B cell (primary cell): ENCODE measurements at regions not wholly inside any gene's neighbourhood (a gene's known extent, or its start where the extent isn't known, plus 50 kb on each side); places are given as distances from the start of the nearest gene placed in this dataset.

ENCODE experiments used
- ATAC-seq: fragments of 200-7000 bp; cut with Tn5 transposase; one replicate; pipeline ENCODE4 v1.10.0; 2021; ENCODE audit warnings: low read depth, mild to moderate bottlenecking, moderate number of reproducible peaks, moderate library complexity
- CTCF ChIA-PET: fragments of 350-600 bp; sonication (Branson Sonifier 250); formaldehyde crosslinking; loops from one replicate; lab custom pipeline; 2021; ENCODE audit warnings: antibody characterized with exemption, inconsistent platforms; lab: Charles Lee
- POLR2A ChIA-PET: fragments of 350-600 bp; sonication (Branson Sonifier 250); formaldehyde crosslinking; loops from one replicate; lab custom pipeline; 2021; ENCODE audit warnings: antibody characterized with exemption; lab: Charles Lee
- DNase-seq: peaks from one replicate; pipeline ENCODE4 v3.0.0; 2013
- H2AFZ ChIP-seq: 2 replicates; pipeline ENCODE4 v1.6.1; 2012; ENCODE audit warnings: mild to moderate bottlenecking, low read depth, low read length; ENCODE audit not compliant: insufficient read depth, poor library complexity, severe bottlenecking
- H3K27ac ChIP-seq, 2 donors: 1 replicate in 1 of 2; 2 replicates in 1 of 2; pipeline ENCODE4 v1.5.1; 2012 to 2013; ENCODE audit warnings: low read length in 2 of 2, mild to moderate bottlenecking in 2 of 2, moderate library complexity in 1 of 2
- H3K27me3 ChIP-seq, 4 experiments: fragments of 200-600 bp in 1 of 4; sonication (generic) in 1 of 4; replicated peaks in 1 of 4; 1 replicate in 2 of 4; 2 replicates in 2 of 4; pipeline versions ENCODE4 v1.6.1 to v1.7.0; 2013 to 2016; ENCODE audit warnings: low read length in 3 of 4, mild to moderate bottlenecking in 2 of 4, mixed read lengths in 1 of 4, moderate library complexity in 1 of 4; ENCODE audit not compliant: insufficient read depth in 4 of 4, control insufficient read depth in 3 of 4; ENCODE audit errors: control extremely low read depth in 1 of 4
- H3K36me3 ChIP-seq, 2 experiments: replicated peaks in 1 of 2; 1 replicate in 1 of 2; 2 replicates in 1 of 2; pipeline versions ENCODE4 v1.6.1 to v1.7.1; 2013; ENCODE audit warnings: low read length in 1 of 2; ENCODE audit not compliant: insufficient read depth in 2 of 2, control insufficient read depth in 1 of 2; ENCODE audit errors: control extremely low read depth in 1 of 2, extremely low read depth in 1 of 2
- H3K4me1 ChIP-seq, 2 donors: fragments of 200-600 bp in 1 of 2; sonication (generic) in 1 of 2; 1 replicate in 1 of 2; 2 replicates in 1 of 2; pipeline versions ENCODE4 v1.5.1 to v1.6.1; 2013 to 2017; ENCODE audit warnings: low read length in 2 of 2; ENCODE audit not compliant: control insufficient read depth in 2 of 2, insufficient read depth in 2 of 2
- H3K4me2 ChIP-seq: replicated peaks from 2 replicates; pipeline ENCODE3; 2012; ENCODE audit warnings: mild to moderate bottlenecking, low read depth, low read length; ENCODE audit not compliant: poor library complexity, severe bottlenecking
- H3K4me3 ChIP-seq, 5 experiments: fragments of 200-600 bp in 1 of 5; sonication (generic) in 1 of 5; 1 replicate in 3 of 5; 2 replicates in 2 of 5; pipeline versions ENCODE4 v1.5.1 to v1.7.0; 2011 to 2016; ENCODE audit warnings: low read length in 4 of 5, mild to moderate bottlenecking in 4 of 5, low read depth in 2 of 5, control low read depth in 1 of 5, moderate library complexity in 1 of 5; ENCODE audit not compliant: insufficient read depth in 1 of 5; ENCODE audit errors: control extremely low read depth in 1 of 5, extremely low read depth in 1 of 5
- H3K79me2 ChIP-seq: fragments of 200-600 bp; sonication (generic); one replicate; pipeline ENCODE4 v1.6.0; 2016; ENCODE audit warnings: low read length; ENCODE audit not compliant: control insufficient read depth, insufficient read depth
- H3K9ac ChIP-seq: fragments of 200-600 bp; sonication (generic); 2 replicates; pipeline ENCODE4 v1.6.1; 2017; ENCODE audit warnings: mild to moderate bottlenecking, low read length, moderate library complexity
- H3K9me3 ChIP-seq, 3 donors: one replicate each; pipeline versions ENCODE4 v1.6.1 to v1.7.1; 2013; ENCODE audit warnings: low read length in 2 of 3; ENCODE audit not compliant: control insufficient read depth in 2 of 3, insufficient read depth in 1 of 3; ENCODE audit errors: control extremely low read depth in 1 of 3
- H4K20me1 ChIP-seq: 2 replicates; pipeline ENCODE4 v1.6.0; 2012; ENCODE audit warnings: mild to moderate bottlenecking, low read length; ENCODE audit not compliant: insufficient read depth, control insufficient read depth, poor library complexity, severe bottlenecking
- H3K27ac Mint-ChIP-seq: one replicate; pipeline ENCODE4 v1.8.0; 2021; ENCODE audit warnings: mixed read lengths
- H3K27me3 Mint-ChIP-seq: one replicate; pipeline ENCODE4 v1.8.0; 2021; ENCODE audit warnings: mixed read lengths
- H3K4me1 Mint-ChIP-seq: one replicate; pipeline ENCODE4 v1.8.0; 2021; ENCODE audit warnings: mixed read lengths
- H3K4me3 Mint-ChIP-seq: one replicate; pipeline ENCODE4 v1.8.0; 2021; ENCODE audit warnings: mixed read lengths
- H3K9me3 Mint-ChIP-seq: one replicate; pipeline ENCODE4 v1.8.0; 2022; ENCODE audit warnings: mixed read lengths; ENCODE audit not compliant: insufficient read depth
- CTCF ChIP-seq: fragments of 200-600 bp; IDR thresholded peaks from one replicate; pipeline ENCODE4 v1.8.0; 2022; ENCODE audit warnings: antibody characterized with exemption, mild to moderate bottlenecking
- EZH2 ChIP-seq: IDR thresholded peaks from 2 replicates; pipeline ENCODE4 v1.6.1; 2012; ENCODE audit warnings: borderline replicate concordance, low read depth, mild to moderate bottlenecking, moderate library complexity, low read length; ENCODE audit not compliant: insufficient read depth, poor library complexity, severe bottlenecking
- WGBS: methylation state at CpG from one replicate; pipeline ENCODE4 v1.1.5; 2013; ENCODE audit warnings: missing lambda C conversion rate; ENCODE audit not compliant: insufficient coverage; 5-methylcytosine and 5-hydroxymethylcytosine counted together
- intact Hi-C: fragments of 100-400 bp; cut with micrococcal nuclease; formaldehyde crosslinking; loops from one replicate; pipeline ENCODE4 v1.10.0; 2022

- Mint-ChIP-seq H3K4me3 (no peak overlapping the region), H3K27ac (no peak overlapping the region), H3K9me3 (no peaks in the 10 kb centered on the region), H3K27me3 (no peaks in the 10 kb centered on the region), H3K4me1 (no peaks in the 10 kb centered on the region)
- ChIA-PET CTCF (no interaction called here), POLR2A (no interaction called here)
- H3K36me3 ChIP-seq = no peaks in the 10 kb centered on the region
- no peaks in the 10 kb centered on the region for H3K9me3 ChIP-seq
- H3K27me3 ChIP-seq = no peaks in the 10 kb centered on the region
- no peak overlapping the region for H2AFZ ChIP-seq
- H3K4me1 ChIP-seq = no peaks in the 10 kb centered on the region
- no peak for ATAC-seq
- H3K79me2 ChIP-seq = no peaks in the 10 kb centered on the region
- intact Hi-C loops = no loop called here
- no peak overlapping the region for H3K4me2 ChIP-seq
- no peak overlapping the region for H3K27ac ChIP-seq
- H3K4me3 ChIP-seq = no peak overlapping the region
- no peak for DNase-seq
- TF ChIP-seq CTCF (no peak), EZH2 (no peak)
- no peaks in the 10 kb centered on the region for H4K20me1 ChIP-seq
- no peak overlapping the region for H3K9ac ChIP-seq
- 80% methylated on average over 1 of the region's 2 CpGs for WGBS
Observed at GRCh38 chr3:118433825-118434224, 600.8 kb downstream of the IGSF11 start.

- CTCF ChIA-PET = no interaction called here
- no peak overlapping the region for H3K4me3 ChIP-seq
- 80% methylated on average over 1 of the region's 1 CpG for WGBS
- Mint-ChIP-seq H3K4me3 (no peak overlapping the region), H3K9me3 (no peaks in the 10 kb centered on the region), H3K4me1 (no peaks in the 10 kb centered on the region), H3K27ac (no peak overlapping the region), H3K27me3 (no peaks in the 10 kb centered on the region)
- no peak overlapping the region for H2AFZ ChIP-seq
- no peaks in the 10 kb centered on the region for H3K9me3 ChIP-seq
- no peaks in the 10 kb centered on the region for H3K4me1 ChIP-seq
- DNase-seq = no peak
- no peaks in the 10 kb centered on the region for H3K79me2 ChIP-seq
- H3K4me2 ChIP-seq = no peak overlapping the region
- TF ChIP-seq EZH2 (no peak), CTCF (no peak)
- no peak for ATAC-seq
- intact Hi-C loops = no loop called here
- H3K27me3 ChIP-seq = no peaks in the 10 kb centered on the region
- H3K27ac ChIP-seq = no peak overlapping the region
- POLR2A ChIA-PET = no interaction called here
- no peaks in the 10 kb centered on the region for H4K20me1 ChIP-seq
- H3K9ac ChIP-seq = no peak overlapping the region
- H3K36me3 ChIP-seq = no peaks in the 10 kb centered on the region
Observed at GRCh38 chr3:118435851-118436350, 598.7 kb downstream of the IGSF11 start.
